Vagina (tissue), 2 donors: ENCODE measurements at regions not wholly inside any gene's neighbourhood (a gene's known extent, or its start where the extent isn't known, plus 50 kb on each side); places are given as distances from the start of the nearest gene placed in this dataset.

Experiments used
- POLR2AphosphoS5 ChIP-seq, 2 donors: sonication (generic); formaldehyde crosslinking; IDR thresholded peaks; one replicate each; pipeline ENCODE4 v1.9.0; 2017; ENCODE audit warnings: antibody characterized with exemption in 2 of 2, mild to moderate bottlenecking in 2 of 2, low read depth in 1 of 2; ENCODE audit not compliant: insufficient read depth in 1 of 2
- TF ChIP-seq, protein P1 (sequence below), 3 experiments: fragments of 450-650 bp in 2 of 3; fragments of 200-600 bp in 1 of 3; sonication (generic) in 1 of 3; IDR thresholded peaks; one replicate each; pipeline ENCODE4 v1.5.1; 2017 to 2019; ENCODE audit warnings: antibody characterized with exemption in 3 of 3, mild to moderate bottlenecking in 2 of 3, moderate library complexity in 2 of 3

DNA sequence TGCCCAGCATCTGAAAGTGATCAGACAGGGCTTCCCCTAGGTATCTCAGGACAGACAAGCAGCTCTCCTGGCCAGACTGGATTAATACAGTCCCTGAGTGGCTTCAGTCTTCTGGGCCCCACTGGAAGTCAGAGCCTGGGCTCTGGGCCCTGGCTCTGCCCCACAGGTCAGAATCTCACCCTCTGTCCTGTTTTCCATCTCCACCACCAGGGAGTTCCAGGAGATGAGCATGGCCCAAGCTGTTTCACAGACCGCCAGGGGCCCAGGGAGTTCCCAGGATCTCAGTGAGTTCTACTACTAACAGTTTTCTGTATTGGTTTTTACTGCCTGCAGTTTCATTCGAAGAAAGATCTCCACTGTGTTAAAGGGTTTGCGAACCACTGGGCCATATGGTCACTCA lies 131.5 kb downstream of the MEX3B start:
- no peak for TF ChIP-seq POLR2AphosphoS5 (IDR thresholded peaks at IDR 0.05; ENCODE audit: insufficient read depth in 1 of 2, low read depth in 1 of 2)
- TF ChIP-seq, protein P1, sequence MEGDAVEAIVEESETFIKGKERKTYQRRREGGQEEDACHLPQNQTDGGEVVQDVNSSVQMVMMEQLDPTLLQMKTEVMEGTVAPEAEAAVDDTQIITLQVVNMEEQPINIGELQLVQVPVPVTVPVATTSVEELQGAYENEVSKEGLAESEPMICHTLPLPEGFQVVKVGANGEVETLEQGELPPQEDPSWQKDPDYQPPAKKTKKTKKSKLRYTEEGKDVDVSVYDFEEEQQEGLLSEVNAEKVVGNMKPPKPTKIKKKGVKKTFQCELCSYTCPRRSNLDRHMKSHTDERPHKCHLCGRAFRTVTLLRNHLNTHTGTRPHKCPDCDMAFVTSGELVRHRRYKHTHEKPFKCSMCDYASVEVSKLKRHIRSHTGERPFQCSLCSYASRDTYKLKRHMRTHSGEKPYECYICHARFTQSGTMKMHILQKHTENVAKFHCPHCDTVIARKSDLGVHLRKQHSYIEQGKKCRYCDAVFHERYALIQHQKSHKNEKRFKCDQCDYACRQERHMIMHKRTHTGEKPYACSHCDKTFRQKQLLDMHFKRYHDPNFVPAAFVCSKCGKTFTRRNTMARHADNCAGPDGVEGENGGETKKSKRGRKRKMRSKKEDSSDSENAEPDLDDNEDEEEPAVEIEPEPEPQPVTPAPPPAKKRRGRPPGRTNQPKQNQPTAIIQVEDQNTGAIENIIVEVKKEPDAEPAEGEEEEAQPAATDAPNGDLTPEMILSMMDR (IDR thresholded peaks at IDR 0.05) = no peak
